CD4-positive, alpha-beta T cell treated with Interleukin-2 at 100 ng/mL for 4 hours (primary cell): ENCODE measurements at regions not wholly inside any gene's neighbourhood (a gene's known extent, or its start where the extent isn't known, plus 50 kb on each side); places are given as distances from the start of the nearest gene placed in this dataset.

Experiments used
- DNase-seq: peaks from one replicate; pipeline ENCODE4 v3.0.0-alpha.2; 2020; ENCODE audit warnings: low spot score

DNA sequence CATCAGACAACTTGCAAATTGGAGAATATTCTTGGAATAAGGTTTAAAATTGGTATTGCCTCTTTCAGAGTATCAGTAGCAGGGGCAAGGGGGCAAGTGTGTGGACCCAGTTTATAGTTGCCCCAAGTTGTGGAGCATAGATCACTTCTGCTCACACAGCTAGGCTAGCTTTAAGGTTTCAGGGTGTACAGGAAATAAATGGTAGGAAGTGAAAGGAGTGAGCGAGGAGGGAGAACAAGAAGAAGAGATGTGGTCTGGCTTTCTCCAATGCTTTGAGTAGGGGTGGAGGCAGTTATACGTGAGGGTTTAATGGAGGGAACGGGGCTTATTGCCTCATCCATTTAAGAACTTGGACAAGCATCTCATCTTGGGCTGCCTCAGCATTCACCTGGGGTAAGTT, 290.0 kb upstream of the CFAP20DC start:
- DNase-seq: no peak

DNA sequence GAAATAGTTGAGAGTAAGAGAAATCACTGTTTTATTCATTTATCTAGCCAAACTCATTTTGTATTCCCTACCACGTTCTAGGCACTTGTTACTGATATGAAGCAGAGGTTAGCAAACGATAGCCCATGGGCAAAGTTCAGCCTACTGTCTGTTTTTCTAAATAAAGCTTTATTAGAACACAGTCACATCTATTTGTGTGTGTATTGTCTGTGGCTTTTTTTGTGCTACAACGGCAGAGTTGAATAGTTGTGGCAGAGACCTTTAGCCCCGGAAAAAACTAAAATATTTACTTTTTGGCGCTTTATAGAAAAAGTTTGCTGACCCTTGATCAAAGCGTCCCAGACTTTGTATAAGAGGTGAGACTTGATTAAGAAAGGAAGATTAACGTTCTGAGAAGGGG, 289.1 kb upstream of the CFAP20DC start:
- no peak for DNase-seq

DNA sequence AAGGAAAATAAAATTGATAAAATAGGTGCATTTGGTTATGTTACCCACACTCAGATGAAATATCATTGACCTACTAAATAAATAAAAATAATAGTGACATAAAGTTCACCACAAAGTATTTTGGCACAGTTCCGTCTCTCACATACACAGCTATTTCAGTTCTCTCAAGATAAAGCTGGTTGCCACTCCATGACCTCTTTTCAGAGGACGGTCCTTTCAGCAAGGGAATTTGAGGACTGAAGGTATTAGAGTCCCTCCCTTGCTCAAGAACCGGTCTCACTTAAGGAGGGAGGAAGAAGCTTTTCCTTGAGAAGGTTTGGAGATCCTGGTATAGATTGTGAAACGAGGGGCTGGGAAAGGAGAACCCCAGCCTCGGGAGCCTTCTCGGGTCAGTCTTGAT, 285.5 kb upstream of the CFAP20DC start:
- no peak for DNase-seq

DNA sequence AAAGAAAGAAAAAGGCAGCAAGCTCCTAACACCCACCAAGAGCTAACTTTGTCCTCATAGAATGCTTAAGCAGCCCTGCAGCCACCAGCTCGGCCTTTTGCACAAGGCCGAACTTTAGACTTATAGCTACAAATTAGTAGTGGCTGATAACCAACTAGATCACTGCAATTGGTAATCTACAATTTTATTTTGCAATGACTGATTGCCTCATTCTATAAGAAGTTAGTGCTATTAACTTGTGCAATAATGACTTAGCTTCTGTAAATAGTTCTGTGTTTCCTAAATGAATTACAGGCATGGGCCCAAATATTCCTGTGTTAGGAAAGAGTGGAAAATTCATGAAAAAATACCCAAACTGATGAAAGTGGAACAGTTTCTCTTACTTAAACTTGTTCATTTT, 284.8 kb upstream of the CFAP20DC start:
- DNase-seq: no peak

DNA sequence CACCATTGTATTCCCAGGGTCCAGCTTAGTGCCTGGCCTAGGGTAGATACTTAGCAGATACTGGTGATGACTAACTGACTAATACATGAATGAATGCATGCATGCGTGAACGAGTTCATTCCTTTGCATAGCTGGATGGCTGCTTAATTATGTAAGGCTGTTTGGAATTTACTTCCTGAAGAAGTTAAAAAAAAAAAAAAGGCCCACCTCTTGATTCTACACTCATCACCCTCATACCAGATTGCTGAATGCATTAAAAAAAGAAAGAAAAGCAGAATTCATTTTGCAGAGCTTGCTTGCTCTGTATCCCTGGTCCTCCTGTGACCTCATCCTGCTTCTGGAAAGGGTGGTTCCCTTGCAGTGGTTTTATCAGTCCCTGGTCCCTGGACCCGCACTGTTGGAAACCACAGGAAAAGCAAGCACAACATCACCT, 277.6 kb upstream of the CFAP20DC start:
- DNase-seq: no peak

DNA sequence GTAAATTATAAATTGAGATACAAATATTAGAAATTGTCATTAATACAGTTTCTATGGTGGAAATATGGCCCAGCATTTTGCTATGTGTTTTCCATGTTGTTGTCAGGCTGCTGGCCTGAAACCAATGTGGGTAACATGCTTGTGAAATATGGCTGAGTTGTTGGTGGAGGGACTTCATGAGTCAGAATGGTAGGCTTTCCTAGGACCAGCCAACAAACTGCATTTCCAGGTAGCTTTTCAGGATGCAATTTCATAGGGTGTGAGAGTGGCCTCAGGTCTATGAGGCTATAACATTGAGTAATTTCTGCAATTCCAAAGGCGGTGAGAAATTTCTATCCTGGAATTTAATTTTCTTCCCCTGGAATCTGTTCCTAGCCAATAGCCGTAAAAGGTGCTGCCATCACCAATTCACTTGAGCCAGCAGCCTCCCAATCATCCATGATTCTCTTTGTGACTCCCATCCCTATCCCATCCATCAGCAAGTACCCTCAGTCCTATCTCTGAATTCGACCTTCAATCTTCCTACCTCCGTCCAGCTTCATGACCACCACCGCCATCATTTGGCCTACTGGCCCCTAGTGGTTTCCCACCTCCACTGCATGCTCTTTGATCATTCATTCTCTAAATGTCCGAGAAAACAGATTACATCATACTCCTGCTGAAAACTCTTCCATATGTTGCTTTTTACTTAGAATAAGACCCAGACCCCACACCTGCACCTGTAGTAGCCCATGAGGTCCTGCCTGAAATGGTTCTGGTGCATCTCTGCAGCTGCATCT, 276.6 kb upstream of the CFAP20DC start:
- DNase-seq: no peak

DNA sequence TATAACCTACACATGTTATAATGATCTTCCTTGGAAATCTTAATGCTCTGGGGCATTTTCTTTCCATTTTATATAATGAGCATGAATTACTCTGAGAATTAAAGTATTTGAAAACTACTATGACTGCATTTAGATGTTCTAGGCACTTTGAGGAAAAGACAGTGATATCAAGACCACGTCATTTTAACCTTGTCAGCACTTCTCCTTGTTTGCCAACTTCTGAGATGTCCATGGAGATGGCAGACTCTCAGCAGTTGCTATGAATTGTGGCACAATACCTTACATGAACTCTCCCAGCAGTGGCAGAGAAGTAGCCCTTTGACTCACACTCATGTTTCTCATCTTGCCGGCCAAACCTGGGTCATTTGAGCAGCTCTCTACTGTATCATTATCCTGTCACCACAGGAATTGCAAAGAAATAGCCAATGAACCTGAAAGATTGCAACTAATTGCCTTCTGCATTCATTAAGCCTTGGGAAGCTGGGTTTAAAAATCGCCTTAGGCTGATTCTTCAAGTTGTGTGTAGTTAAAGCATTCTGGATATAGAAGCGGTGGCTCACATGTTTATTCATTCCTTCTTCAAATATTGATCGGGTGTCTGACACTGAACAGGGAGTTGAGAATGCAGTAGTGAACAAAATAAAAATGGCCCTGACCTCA, 272.2 kb upstream of the CFAP20DC start:
- no peak for DNase-seq

DNA sequence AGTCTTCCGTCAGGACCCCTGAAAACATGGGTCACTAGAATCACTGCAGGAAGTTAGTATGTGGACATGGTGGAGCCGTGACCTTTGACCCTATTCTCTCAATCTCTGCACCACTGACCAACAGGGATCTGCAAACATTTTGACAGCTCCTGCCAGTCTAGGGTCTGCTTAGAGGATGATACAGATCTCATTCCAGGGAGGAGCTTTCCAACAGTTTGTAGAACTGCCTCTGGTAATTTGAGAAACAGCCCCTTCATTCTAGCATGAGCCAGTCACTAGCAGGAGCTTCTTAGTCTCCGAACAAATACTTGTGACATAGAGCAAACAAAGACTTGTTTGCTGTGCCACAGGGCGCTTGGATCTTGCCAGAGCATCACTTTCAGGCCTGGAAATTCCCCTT, 270.3 kb upstream of the CFAP20DC start:
- DNase-seq: no peak

DNA sequence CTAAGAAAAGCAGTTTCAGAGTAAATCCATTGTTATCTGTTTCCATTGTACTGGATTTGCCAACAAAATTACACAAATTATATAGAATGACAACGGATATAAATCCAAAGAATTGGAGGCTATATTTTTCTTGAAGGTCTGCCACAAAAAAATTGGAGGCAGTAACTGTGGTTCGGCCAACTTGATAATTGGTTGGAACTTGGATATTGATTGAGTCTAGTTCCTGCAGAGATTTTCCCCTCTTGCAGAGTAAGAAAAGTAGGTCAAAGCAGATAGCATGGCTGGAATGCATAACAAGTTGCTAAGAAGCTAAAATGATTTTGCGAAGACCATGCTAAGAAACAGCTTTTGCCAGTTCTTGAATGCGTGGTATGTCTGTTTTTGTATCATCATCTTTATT, 269.6 kb upstream of the CFAP20DC start:
- no peak for DNase-seq

DNA sequence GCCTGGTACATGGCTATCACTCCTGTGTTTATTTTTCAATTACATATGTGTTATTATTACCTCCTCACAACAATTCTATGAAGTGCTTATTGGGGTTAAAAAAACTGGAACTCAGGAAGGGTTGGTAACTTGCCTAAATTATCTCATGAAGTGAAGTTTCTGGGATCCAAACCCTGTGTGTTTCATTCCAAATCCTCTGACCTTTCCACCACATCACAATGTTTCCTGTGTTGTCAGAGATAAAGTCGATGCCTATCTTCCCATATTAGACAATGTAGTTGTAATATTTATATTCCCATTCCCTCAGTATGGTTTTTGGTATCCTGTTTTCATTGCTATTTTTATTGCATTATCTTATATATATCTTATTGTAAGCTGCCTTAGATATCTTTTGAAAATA, 269.1 kb upstream of the CFAP20DC start:
- no peak for DNase-seq

DNA sequence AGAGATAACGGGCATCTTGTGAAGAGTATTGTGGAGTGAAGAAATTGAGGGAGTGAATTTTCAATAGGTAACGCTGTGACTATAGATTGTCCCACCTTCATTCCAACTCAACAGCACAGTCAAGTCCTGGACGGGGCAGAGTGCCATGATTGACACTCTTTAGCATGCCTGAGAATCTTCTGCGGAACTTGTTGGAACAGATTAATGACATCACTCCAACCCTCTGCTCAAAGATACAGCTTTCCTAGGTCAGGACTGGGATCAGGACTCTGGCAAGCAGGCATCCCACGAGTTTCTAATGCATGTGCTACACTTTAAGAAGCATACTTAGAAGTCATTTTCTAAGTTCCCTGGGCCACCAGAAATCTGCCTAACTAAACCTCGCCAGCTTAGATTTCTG, 267.6 kb upstream of the CFAP20DC start:
- no peak for DNase-seq

DNA sequence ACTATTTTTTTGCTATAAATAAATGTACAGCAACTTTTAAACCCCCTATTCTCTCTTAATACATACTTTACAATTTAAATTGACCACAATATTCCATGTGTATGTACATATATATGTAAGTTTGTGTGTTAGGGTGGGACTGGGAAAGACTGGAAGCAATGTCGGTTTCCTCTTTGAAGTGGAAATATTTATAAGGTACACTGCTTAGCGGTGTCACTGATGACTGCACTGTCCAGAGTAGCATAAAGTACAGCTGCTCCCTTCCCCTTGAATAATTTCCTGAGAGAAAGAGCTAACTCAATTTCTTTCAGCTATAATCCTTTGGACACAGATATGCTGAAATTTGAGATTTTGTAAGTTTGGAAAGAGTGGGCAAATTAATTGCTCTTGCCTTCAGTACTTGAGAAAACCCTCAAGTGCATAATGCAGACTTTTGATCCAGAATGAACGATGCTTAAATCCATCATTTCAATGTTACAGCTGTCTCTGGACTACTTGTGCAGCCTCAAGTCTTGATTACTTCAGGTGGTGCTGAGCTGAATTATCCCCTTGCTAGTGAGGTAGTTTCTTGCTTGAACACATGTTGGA, 267.0 kb upstream of the CFAP20DC start:
- DNase-seq: no peak

DNA sequence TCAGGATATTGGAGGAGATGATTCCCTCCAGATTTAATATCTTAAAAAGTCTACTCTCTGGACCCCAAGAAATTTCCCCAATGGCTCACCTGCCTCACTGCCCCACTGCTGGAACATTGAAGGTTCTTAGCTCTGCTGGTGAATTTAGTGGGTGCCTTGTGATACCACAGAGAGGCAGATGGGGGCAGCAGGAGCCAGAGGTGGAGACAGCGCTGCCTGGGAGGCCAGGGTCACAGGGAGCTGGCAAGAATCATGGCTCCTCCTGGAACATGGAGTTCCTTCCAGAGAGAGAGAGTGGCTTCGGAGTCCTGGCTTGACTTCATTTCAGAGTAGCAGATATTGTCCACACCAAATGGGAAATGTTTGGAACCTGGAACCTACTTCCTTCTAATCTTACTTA, 263.5 kb upstream of the CFAP20DC start:
- peak; percentile 38 for DNase-seq

DNA sequence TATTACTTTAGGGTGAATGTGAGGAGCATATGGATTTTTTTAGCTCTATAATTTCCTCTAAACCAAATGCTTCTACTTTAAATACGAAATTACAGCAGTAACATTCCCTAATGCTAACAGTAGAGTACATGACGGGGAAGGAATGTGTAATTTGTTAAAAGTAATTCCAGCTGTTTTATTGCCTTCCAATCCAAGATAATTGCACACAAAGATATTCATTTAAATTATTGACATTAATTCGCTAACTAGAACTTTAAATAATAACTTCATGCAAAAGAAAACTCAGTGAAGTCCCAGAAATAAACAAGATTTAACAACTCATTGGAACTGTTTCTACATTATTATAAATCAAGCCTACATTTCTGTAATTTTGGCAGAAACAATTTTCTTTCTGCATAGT, 261.4 kb upstream of the CFAP20DC start:
- DNase-seq: no peak

DNA sequence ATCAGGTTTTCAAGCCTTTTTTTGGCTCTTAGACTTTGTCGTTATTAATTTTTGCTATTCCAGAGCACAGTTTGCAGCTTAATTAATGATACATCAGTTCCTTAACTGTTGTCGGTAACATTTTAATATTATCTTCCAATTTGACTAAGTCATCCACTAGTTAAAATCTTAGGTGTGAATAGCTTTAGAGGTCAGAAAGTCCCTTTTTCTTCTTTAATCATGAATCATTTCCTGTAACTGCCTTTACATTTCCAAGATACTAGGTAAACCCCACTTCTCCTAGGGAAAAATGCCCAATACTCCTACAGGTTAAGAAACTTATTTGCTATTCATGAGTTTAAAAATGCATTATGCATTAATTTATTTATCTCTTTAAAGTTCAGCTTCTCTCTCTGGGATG, 260.9 kb upstream of the CFAP20DC start:
- DNase-seq: no peak

DNA sequence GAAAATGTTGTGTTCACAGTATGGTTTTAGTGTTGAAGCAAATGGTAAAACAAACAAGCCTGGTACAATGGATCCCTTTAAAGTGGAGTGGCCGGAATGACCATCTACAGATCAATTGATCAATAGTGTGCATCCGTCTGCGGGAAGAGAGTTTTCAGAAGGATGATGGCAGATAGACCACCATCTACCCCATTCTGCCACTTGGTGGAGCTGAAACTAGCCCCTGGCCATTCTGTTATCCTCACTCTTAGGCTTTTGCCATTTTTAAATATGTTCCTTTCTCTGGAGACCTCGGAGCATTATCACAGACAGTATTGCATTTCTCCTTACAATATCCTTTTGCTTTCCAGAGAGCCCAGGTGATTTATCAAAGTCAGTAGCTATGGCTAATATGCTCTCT, 258.9 kb upstream of the CFAP20DC start:
- DNase-seq: no peak

DNA sequence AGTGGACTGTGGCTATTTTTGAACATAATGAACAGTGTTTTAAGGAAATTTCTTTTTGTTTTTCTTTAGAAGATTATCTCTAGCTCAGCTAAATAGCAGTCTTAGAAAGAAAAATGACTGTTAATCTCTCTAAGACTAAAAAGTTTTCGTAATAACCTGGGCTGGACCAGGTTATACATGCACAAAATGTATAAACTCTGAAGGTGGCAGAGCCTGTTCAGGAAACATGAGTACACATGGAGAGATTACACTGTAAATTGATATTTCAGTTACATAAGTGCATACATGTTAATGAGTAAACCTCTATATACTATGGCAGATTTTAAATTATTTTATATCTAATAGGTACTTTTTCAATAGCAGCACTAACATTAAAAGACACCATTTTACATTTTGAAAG, 258.2 kb upstream of the CFAP20DC start:
- DNase-seq: no peak

DNA sequence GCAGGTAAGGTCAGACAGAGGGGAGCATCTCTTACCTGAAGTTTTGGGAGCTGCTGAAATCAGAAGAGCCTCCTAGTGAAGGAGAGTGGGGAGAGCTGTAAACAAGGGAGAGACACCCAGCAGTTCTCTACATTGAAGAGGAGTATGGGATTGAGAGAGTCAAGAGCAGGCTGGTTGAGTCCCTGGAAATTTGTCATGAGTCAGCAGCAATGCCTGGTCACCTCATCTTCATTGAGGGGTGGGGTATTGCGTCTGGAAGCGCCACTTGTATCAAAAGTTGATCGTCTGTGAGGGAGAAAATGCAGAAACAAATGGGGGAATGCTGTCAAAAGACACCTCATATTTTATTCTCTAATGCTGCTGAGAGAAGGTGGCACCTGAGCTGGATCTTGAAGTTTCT, 256.6 kb upstream of the CFAP20DC start:
- DNase-seq: no peak

DNA sequence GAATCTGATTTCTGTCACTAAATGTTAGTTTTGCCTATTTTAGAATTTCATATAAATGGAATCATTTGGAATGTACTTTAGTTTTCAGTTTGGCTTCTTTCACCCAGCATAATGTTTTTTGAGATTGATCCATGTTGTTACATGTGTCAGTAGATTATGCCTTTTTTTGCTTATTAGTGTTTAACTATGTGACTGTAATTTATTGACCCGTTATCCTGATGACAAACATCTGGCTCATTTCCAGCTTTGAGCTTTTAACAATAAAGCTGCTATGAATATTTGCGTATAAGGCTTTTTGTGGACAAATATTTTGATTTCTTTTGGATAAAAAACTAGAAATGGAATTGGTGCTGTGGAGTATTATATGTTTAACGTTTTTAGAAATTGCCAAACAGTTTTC, 254.5 kb upstream of the CFAP20DC start:
- DNase-seq: no peak

DNA sequence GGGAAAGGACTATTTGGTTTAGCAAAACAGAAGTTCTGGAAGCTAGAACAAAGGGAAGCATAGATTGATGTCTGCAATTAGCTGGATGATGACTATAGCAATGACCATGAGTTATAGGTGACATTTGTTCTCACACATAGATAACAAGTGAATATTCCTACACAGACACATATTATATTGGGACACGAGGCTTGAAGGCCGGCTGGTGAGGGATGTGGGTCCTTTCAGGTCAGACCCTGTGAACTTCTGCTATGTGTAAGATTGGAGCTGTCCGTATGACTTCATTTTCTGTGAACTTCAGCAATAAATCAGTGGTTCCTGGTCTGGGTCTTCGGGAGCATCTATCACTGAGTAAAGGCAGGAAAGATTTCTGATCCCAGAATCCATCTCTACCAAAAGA, 253.6 kb upstream of the CFAP20DC start:
- DNase-seq: no peak

DNA sequence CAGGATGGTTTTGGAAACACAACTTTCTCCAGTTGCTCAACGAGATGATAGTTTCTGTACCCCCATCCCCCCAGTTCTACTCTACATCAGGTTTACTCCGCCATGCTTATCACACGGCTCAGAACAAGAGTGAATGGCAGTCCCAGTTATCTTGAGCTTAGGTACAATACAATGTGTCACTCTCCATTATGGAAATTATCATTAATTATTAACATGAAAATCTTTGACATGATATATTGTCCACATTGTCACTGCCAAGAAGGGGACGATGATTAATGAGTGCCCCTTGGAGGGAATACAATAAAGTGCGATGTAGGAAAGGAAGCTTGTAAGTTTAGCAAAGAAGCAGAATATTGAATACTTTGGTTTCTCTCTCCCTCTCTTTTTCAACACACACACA, 252.6 kb upstream of the CFAP20DC start:
- no peak for DNase-seq

DNA sequence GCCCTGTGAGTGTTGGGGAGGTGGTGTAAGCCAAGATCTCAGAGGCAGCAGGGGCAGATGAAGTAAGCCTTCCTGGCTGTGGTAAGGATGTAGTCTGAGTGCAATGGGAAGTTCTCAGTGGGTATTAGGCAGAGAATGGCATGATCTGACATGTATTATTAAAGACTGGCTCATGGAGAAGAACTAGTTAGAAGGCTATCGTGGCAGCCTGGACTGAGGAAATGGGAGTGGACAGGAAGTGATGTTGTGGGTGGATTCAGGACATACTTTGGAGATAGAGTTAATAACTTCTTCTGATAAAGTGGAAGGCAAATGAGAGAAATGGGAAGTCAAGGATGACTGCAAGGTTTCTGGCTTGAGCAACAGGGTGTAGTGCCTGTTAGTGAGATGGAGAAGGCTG, 250.9 kb upstream of the CFAP20DC start:
- DNase-seq: no peak

DNA sequence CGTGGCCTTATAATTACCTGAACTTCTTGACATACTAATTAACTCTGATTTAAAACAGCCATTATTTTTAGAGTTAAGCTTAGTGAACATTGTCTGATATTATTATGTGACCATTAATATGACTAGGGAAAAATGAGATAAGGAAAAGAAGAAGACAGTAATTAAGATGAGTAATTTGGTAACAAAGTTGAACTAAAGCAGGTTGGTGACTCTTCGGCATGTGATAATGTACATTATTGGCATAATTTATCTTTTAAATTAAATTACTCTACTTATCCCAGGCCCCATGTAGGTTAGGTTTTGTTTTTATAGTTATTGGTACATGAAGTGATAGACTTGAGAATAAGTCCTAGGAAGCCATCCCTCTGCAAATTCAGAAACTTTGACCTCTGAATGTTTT, 249.7 kb upstream of the CFAP20DC start:
- no peak for DNase-seq

DNA sequence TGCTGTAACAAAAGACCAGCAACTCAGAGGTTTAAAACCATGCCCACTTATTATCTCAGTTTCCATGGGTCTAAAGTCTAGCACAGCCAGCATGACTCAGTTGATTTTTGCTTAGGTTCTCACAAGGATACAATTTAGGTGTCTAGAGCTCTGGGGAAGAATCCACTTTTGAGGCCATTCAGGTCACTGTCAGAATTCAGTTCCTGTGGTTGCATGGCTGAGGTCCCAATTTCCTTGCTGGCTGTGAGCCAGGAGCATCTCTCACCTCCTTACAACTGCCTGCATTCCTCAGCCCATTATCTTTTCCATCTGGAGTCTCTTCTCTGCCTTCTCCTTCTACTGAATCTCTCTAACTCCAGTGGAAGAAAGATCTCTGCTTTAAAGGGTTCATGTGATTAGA, 240.5 kb upstream of the CFAP20DC start:
- DNase-seq: no peak
